RPMI8226 (cell line): ENCODE measurements at regions not wholly inside any gene's neighbourhood (a gene's known extent, or its start where the extent isn't known, plus 50 kb on each side); places are given as distances from the start of the nearest gene placed in this dataset.

ENCODE experiments used
- DNase-seq: peaks from one replicate; pipeline ENCODE4 v3.0.0-alpha.2; 2015

DNA sequence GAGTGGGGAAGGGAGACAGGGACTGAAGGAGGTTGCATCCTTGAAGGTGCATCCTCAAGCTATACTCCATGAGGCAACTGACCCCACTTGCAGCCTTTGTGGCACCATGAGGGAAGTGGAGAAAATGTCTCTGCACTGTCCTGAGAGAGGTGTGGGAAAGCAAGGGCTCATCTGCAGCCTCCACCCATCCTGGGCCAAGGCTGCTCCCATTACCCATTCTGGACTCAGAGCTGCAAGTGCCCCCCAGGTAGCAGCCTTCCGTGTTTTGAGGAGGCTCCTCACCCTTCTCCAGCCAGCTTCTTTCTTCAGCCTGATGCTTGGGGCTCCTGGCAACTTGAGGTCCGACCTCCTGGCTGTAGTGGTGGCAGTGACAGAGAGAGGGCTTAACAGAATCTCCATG, 294.6 kb downstream of the CDH26 start:
- no peak for DNase-seq

DNA sequence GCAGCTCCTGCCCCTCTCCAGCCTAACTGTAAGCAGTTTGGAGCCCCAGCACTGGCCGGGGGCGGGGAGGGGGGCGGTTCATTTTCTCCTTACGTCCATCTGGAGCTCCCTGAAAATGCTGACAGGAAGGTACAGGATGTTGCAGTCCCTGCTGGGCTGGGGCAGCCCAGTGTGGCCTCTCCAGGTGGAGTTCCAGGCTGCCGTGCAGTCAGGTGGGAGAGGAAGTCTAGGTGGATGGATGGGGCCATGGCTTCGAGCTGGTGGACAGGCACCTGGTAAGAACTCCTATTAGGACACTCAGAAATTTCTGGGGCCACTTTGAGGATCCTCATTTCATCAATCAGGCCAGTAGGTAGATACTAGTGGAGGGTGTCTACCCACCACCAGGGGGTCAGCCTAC, 295.2 kb downstream of the CDH26 start:
- no peak for DNase-seq

GRCh38 chr20:60254901-60255411, 296.7 kb downstream of the CDH26 start:
- peak; percentile 47 for DNase-seq

DNA sequence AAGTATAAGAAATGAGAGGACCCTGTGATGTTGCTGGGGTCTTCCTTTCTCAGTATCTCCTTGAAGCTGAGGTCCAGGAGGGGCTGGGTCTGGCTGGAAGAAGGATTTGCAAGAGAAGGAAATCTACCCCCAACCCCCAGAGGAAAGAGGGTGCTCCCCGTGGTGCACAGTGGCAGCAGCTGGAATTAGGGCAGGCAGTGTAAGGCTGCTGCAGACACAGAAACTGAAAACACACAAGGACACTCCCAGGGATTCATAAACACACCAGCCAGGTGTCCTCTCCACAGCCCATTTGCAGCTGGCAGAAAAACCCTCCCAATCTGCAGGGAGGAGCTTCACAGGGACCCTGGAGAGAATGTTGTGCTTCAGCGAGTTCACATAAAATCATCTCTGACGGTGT, 297.2 kb downstream of the CDH26 start:
- peak; percentile 51 for DNase-seq

GRCh38 chr20:60255866-60256265, 297.6 kb downstream of the CDH26 start:
- DNase-seq: no peak

DNA sequence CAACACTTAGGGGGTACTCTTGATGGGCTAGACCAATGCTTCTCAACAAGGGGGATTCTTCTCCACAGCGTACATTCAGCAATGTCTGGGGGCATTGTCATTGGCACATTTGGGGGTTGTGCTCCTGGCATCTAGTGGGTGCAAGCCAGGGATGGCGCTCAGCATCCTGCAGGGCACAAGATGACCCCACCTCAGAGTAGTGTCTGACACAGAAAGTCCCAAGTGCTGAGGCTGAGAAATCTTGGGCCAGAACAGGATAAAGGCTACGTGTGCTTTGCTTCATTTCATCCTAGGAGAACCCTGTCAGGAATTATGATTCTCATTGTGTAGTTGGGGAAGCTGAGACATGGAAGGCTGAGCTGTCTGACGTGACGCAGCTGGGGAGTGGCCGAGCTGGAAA, 298.6 kb downstream of the CDH26 start:
- DNase-seq: no peak

GRCh38 chr20:60257671-60258070, 299.4 kb downstream of the CDH26 start:
- no peak for DNase-seq

DNA sequence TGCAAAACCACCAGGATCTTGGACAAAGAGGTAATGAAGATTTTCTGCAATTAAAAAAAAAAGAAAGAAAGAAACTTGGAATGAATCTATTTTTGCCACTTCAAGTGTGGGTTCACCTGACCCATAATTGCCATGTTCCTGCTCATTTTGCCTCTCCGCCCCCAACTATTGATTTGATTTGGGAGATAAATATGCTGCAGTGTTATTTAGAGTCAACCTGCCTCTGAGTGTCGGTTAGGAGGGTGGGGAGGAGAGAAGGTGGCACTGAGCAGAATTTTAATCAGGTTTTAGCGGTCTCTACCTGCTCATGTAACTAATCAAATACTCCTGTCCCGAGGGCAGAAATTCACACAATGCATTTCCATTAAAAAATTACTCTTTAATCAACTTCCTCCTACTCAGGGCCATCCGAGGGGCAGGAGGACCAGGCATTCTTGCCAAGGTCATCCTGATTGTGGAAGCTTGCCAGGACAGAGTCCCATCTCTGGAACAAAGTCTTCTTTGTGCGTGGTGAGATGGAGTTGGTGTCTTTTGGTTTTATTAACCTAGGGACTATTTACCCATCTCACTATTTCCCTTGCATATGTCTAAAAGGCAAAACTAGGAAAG, 300.1 kb downstream of the CDH26 start:
- no peak for DNase-seq

GRCh38 chr20:60261333-60261732, 303.1 kb downstream of the CDH26 start:
- no peak for DNase-seq

GRCh38 chr20:60262967-60263603, 304.9 kb downstream of the CDH26 start:
- DNase-seq: peak; percentile 55

DNA sequence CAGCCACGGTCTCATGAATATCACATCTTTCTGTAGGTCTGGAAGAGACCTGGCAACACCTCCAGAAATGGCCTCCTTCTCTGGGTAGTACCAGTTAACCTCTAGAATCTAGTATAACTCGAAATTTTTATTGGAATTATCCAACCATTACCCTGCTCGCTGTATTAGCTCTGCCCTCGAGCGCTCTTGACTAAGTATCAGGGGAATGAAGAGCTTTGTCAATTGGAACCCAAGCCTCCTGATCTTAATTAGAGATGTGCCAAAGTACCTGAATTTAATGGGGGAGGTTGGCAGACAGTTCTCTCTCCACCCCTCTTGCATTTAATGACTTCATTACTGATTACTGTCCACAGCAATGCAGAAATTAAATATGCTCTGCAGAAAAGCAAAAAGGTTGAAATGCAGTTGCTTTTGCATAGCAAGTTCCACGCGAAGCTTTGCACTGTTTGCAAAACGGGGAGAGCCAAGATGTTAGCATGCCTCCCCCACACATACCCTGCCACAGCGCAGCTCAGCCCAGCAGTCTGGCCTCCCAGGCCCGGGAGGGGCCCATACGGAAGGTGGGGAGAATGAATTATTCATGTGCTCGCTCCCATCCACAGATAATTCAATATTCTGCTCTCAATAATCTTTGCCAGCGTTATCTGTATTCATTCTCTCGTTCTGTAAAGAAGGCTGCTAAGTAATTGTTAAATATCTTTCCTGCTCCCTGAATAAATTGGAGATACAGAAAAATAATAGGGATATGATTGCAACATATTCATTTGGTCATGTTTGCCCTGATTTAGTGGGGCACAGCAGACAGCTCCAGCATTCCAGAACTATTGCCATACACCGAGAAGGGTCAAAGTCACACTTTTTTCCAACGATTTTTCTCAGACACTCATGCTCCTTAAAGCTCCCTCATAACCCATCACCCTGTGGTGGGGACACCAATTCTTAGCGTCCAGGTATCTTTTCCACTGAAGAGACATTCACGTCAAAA, 305.8 kb downstream of the CDH26 start:
- no peak for DNase-seq

DNA sequence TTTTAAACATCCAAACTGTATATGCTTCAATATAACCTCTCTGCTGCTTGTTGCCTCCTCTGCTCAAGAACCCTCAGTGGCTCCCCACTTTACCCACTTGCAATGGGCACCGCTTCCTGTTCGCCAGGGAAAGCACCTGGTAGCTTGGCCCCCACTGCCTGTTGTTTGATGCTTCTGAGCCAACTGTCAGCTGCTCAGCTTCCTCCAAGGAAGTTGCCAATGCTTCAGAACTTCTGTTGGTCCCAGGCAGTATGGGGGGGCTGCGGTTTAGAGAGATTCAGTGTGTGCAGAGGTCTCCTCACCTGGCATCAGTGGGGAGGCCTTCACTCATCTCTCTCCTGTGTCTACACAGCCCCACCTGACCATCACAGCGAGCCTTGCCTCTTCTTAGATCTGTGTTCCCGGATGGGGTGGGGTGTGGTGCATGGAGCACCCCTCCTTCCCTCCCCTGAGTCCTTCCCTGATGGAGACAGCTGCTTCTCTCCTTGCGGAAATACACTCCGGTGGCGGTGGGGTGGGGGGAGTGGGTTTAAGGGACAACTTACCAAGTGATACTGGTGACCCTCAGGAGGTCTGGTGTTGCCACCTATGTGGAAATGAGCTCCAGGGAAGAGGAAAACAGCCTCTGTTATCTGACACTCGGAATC, 308.1 kb downstream of the CDH26 start:
- no peak for DNase-seq

DNA sequence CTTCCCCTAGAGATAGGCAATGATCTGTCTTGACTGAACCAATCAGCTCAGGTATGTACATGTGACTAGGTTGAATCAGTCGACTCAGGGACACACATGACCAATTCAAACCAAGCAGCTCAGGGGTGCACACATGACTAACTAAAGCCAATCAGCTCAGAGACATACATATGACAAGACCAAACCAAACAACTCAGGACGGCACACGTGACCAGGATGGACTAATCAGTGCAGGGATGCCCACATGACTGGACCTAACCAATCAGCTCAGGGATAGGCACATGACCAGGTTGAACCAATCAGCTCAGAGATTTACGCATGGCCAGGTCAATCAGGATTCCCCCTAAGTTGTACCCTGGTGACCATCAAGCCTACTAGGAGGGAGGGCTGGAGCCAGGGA, 310.3 kb downstream of the CDH26 start:
- DNase-seq: no peak

GRCh38 chr20:60269573-60270162, 311.4 kb downstream of the CDH26 start:
- no peak for DNase-seq

DNA sequence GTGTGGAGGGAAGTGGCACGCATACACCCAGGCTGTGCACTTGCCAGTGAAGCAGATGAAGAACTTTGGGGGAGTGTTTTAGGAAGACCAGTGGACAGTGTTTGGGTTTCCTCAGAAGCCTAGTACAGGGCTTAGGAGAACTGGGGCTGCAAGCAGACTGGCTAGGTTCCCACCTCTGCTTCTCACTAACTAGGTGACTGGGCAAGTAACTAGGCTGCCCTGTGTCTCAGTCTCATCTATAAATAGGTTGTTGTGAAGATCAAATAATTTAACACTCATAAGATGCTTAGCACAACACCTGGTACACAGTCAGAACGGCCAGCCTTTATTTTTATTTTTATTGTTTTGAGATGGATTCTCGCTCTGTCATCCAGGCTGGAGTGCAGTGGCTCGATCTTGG, 312.1 kb downstream of the CDH26 start:
- DNase-seq: no peak

DNA sequence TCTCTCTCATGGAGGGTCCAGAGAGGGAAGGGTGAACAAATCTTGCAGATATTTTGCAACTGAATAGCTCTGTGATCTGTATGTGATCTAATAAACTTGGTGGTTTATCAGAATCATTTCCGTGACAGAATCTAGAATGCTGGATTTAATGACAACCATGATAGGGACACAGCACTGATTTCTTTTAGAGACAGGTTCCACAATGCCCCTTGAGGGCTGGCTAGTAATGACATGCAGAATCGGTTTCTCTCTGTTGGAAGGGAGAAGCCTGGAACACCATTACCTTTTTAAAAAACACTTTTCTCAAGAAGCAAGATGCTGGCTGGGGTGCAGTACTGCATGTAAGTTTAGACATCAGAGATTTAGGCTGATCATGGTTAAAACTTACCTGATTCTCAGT, 313.4 kb downstream of the CDH26 start:
- no peak for DNase-seq

- no peak for DNase-seq
Measured at GRCh38 chr20:60272790-60273189, 314.6 kb downstream of the CDH26 start.

GRCh38 chr20:60274717-60275116, 316.5 kb downstream of the CDH26 start:
- no peak for DNase-seq

GRCh38 chr20:60281295-60281694, 323.1 kb downstream of the CDH26 start:
- no peak for DNase-seq

DNA sequence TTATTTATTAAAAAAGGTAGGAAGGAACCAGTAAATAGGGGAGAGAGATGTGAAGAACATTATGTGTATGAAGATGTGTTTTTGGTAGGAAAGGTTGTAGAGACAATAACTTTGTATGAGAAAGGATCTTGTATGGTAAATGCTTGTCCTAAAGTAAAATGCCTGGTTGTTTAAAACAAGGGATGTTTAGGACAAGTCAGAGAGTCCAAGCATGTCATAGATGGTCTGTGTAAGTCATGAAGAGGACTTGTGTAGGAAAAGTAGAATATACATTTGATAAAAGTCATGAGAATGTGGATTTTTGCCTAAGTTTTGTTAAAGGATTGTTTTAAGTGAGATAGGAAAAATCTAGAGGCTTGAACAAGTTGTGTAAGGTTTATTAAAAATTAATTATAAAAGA, 325.1 kb downstream of the CDH26 start:
- DNase-seq: peak; percentile 15

GRCh38 chr20:60286764-60287163, 328.5 kb downstream of the CDH26 start:
- DNase-seq: no peak

DNA sequence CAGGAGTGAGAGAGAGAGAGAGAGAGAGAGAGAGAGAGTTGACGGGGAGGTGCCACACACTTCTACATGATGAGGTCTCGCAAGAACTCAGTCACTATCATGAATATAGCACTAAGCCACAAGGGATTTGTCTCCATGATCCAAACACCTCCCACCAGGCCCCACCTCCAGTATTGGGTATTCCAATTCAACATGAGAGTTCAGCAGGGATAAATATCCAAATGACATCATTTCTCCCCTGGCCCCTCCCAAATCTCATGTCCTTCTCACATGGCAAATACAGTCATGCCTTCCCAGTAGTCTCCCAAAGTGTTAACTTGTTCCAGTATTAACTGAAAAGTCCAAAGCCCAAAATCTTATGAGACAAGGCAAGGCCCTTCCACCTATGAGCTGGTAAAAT, 330.7 kb downstream of the CDH26 start:
- DNase-seq: no peak
